Neural cell (in vitro differentiated cells): ENCODE measurements at regions not wholly inside any gene's neighbourhood (a gene's known extent, or its start where the extent isn't known, plus 50 kb on each side); places are given as distances from the start of the nearest gene placed in this dataset.

Experiments used
- H2AFZ ChIP-seq: fragments of 200-600, 300-800 bp; sonication (generic), shearing (Covaris generic); 2 replicates; pipeline ENCODE4 v1.6.0; 2014; ENCODE audit warnings: low read depth, mild to moderate bottlenecking, antibody characterized with exemption, low read length, moderate library complexity
- H3F3A ChIP-seq: fragments of 200-600 bp; shearing (Covaris generic); 2 replicates; pipeline ENCODE4 v1.6.1; 2016; ENCODE audit warnings: mild to moderate bottlenecking, moderate library complexity, mixed read lengths, antibody characterized with exemption, low read length; ENCODE audit not compliant: insufficient read depth, poor library complexity, severe bottlenecking
- H3K27ac ChIP-seq: fragments of 200-600, 300-800 bp; sonication (generic), shearing (Covaris generic); 2 replicates; pipeline ENCODE4 v1.5.1; 2014; ENCODE audit warnings: mild to moderate bottlenecking, low read length, moderate library complexity
- H3K27me3 ChIP-seq: fragments of 300-800, 200-600 bp; sonication (generic), shearing (Covaris generic); 2 replicates; pipeline ENCODE4 v1.6.0; 2014; ENCODE audit warnings: mild to moderate bottlenecking, low read depth, low read length, moderate library complexity; ENCODE audit not compliant: insufficient read depth
- H3K36me3 ChIP-seq: fragments of 300-800, 200-600 bp; sonication (generic), shearing (Covaris generic); 2 replicates; pipeline ENCODE4 v1.5.1; 2014; ENCODE audit warnings: mild to moderate bottlenecking, antibody characterized with exemption, low read length, moderate library complexity; ENCODE audit not compliant: insufficient read depth
- H3K4me2 ChIP-seq: fragments of 300-800, 200-600 bp; sonication (generic), shearing (Covaris generic); 2 replicates; pipeline ENCODE4 v1.6.0; 2014; ENCODE audit warnings: mild to moderate bottlenecking, low read length
- H3K4me3 ChIP-seq: fragments of 300-800, 200-600 bp; sonication (generic), shearing (Covaris generic); 2 replicates; pipeline ENCODE4 v1.5.1; 2014; ENCODE audit warnings: mild to moderate bottlenecking, low read length, moderate library complexity
- H3K79me2 ChIP-seq: fragments of 200-600 bp; shearing (Covaris generic); replicated peaks from 2 replicates; pipeline ENCODE4 v1.6.0; 2014; ENCODE audit warnings: mild to moderate bottlenecking, low read length, moderate library complexity; ENCODE audit not compliant: insufficient read depth
- H3K9ac ChIP-seq: fragments of 300-800, 200-600 bp; sonication (generic), shearing (Covaris generic); 2 replicates; pipeline ENCODE4 v1.6.1; 2016; ENCODE audit warnings: mild to moderate bottlenecking, low read length, mixed read lengths
- H3K9me2 ChIP-seq: fragments of 200-600 bp; shearing (Covaris generic); 2 replicates; pipeline ENCODE4 v1.6.1; 2016; ENCODE audit warnings: mild to moderate bottlenecking, low read length, mixed read lengths; ENCODE audit not compliant: insufficient read depth
- H3K9me3 ChIP-seq: fragments of 200-600, 300-800 bp; sonication (generic), shearing (Covaris generic); 2 replicates; pipeline ENCODE4 v1.6.1; 2016; ENCODE audit warnings: mild to moderate bottlenecking, mixed run types, low read length, moderate library complexity, mixed read lengths
- H4K20me1 ChIP-seq: fragments of 200-600 bp; shearing (Covaris generic); 2 replicates; pipeline ENCODE4 v1.6.1; 2016; ENCODE audit warnings: mild to moderate bottlenecking, mixed run types; ENCODE audit not compliant: insufficient read depth
- CTCF ChIP-seq: fragments of 450-650 bp; IDR thresholded peaks from 2 replicates; pipeline ENCODE4 v1.5.1; 2014; ENCODE audit warnings: antibody characterized with exemption, mild to moderate bottlenecking, moderate library complexity; ENCODE audit not compliant: poor library complexity, severe bottlenecking
- EP300 ChIP-seq: fragments of 450-650 bp; conservative IDR thresholded peaks from 2 replicates; pipeline ENCODE4 v1.6.1; 2014; ENCODE audit warnings: antibody characterized with exemption, mild to moderate bottlenecking, moderate library complexity; ENCODE audit not compliant: poor library complexity, severe bottlenecking
- EZH2 ChIP-seq: fragments of 200-600, 300-800 bp; shearing (Covaris generic), sonication (generic); IDR thresholded peaks from 2 replicates; pipeline ENCODE4 v1.6.1; 2014; ENCODE audit warnings: antibody characterized with exemption, low read length, borderline replicate concordance, mild to moderate bottlenecking; ENCODE audit not compliant: insufficient read depth, poor library complexity, severe bottlenecking
- MXI1 ChIP-seq: fragments of 450-650 bp; conservative IDR thresholded peaks from 2 replicates; pipeline ENCODE4 v1.6.1; 2014; ENCODE audit warnings: antibody characterized with exemption, mild to moderate bottlenecking; ENCODE audit not compliant: poor library complexity, severe bottlenecking
- POLR2AphosphoS5 ChIP-seq: IDR thresholded peaks from 2 replicates; pipeline ENCODE4 v1.6.1; 2012
- RAD21 ChIP-seq: fragments of 450-650 bp; conservative IDR thresholded peaks from 2 replicates; pipeline ENCODE4 v1.6.1; 2014; ENCODE audit warnings: antibody characterized with exemption, mild to moderate bottlenecking, moderate library complexity
- REST ChIP-seq: IDR thresholded peaks from 2 replicates; pipeline ENCODE4 v1.6.1; 2012; ENCODE audit warnings: borderline replicate concordance
- SMC3 ChIP-seq: fragments of 450-650 bp; conservative IDR thresholded peaks from 2 replicates; pipeline ENCODE4 v1.6.1; 2014; ENCODE audit warnings: antibody characterized with exemption, mild to moderate bottlenecking, moderate library complexity; ENCODE audit not compliant: poor library complexity
- TAF1 ChIP-seq: IDR thresholded peaks from 2 replicates; pipeline ENCODE4 v1.6.1; 2012; ENCODE audit warnings: low read depth

GRCh38 chr20:40443753-40444152 lies 245.3 kb downstream of the MAFB start:
- H3K9me3 ChIP-seq, result no peaks in the 10 kb centered on the region
- no peak overlapping the region for H2AFZ ChIP-seq
- no peaks in the 10 kb centered on the region for H3K36me3 ChIP-seq
- H3K4me3 ChIP-seq, result no peak overlapping the region
- H3K9me2 ChIP-seq, result no peaks in the 10 kb centered on the region
- no peak overlapping the region for H3K4me2 ChIP-seq
- H3K27me3 ChIP-seq, result no peaks in the 10 kb centered on the region
- H3K9ac ChIP-seq, result no peak overlapping the region
- H4K20me1 ChIP-seq, result no peaks in the 10 kb centered on the region
- no peak overlapping the region for H3K27ac ChIP-seq
- no peaks in the 10 kb centered on the region for H3K79me2 ChIP-seq
- no peaks in the 10 kb centered on the region for H3F3A ChIP-seq
- no peak for TF ChIP-seq CTCF
- TF ChIP-seq POLR2AphosphoS5, result no peak
- no peak for TF ChIP-seq EZH2
- no peak for TF ChIP-seq SMC3
- no peak for TF ChIP-seq MXI1
- no peak for TF ChIP-seq REST
- no peak for TF ChIP-seq TAF1
- no peak for TF ChIP-seq EP300
- no peak for TF ChIP-seq RAD21

GRCh38 chr20:40442181-40442963 lies 246.7 kb downstream of the MAFB start:
- Histone ChIP-seq H3F3A (no peaks in the 10 kb centered on the region), H3K9me3 (no peaks in the 10 kb centered on the region), H2AFZ (no peak overlapping the region), H3K9me2 (no peaks in the 10 kb centered on the region), H3K4me3 (no peak overlapping the region), H3K4me2 (no peak overlapping the region), H4K20me1 (no peaks in the 10 kb centered on the region), H3K79me2 (no peaks in the 10 kb centered on the region), H3K27ac (no peak overlapping the region), H3K36me3 (no peaks in the 10 kb centered on the region), H3K9ac (no peak overlapping the region), H3K27me3 (no peaks in the 10 kb centered on the region)
- TF ChIP-seq REST (no peak), TAF1 (no peak), EZH2 (no peak), CTCF (no peak), SMC3 (no peak), EP300 (no peak), MXI1 (no peak), POLR2AphosphoS5 (no peak), RAD21 (no peak)
